Fibroblast of lung (primary cell): ENCODE measurements at regions not wholly inside any gene's neighbourhood (a gene's known extent, or its start where the extent isn't known, plus 50 kb on each side); places are given as distances from the start of the nearest gene placed in this dataset.

Experiments used
- CTCF ChIP-seq, 2 donors: IDR thresholded peaks in 1 of 2; conservative IDR thresholded peaks in 1 of 2; 1 replicate in 1 of 2; 2 replicates in 1 of 2; pipeline ENCODE4 v1.5.1; 2011 to 2012; ENCODE audit warnings: low read length in 2 of 2, control low read depth in 1 of 2, inconsistent platforms in 1 of 2, low read depth in 1 of 2, mild to moderate bottlenecking in 1 of 2
- EZH2 ChIP-seq: IDR thresholded peaks from 2 replicates; pipeline ENCODE4 v1.5.1; 2012; ENCODE audit warnings: low read length, control low read depth, mild to moderate bottlenecking; ENCODE audit errors: missing control alignments

- TF ChIP-seq CTCF (conservative IDR thresholded peaks at IDR 0.05 in 1 of 2, IDR thresholded peaks at IDR 0.05 in 1 of 2; ENCODE audit: low read depth in 1 of 2, low read length in 2 of 2) (no peak), EZH2 (no peak)
These were observed 160.6 kb upstream of the RPS6KA3 start for GRCh38 chrX:20427173-20427770.
